Fibroblast of pulmonary artery (primary cell): ENCODE measurements at regions not wholly inside any gene's neighbourhood (a gene's known extent, or its start where the extent isn't known, plus 50 kb on each side); places are given as distances from the start of the nearest gene placed in this dataset.
"Not testable (repeated sequence)": the region's sequence is repeated elsewhere in the genome, so short reads cannot be mapped to it uniquely, and the experiment has no call there.

Source experiments
- DNase-seq: peaks from one replicate; pipeline ENCODE4 v3.0.0-alpha.2; 2010; ENCODE audit warnings: low read depth
- H3K4me3 ChIP-seq: replicated peaks from 2 replicates; pipeline ENCODE4 v1.5.1; 2011; ENCODE audit warnings: low read depth, mild to moderate bottlenecking, control low read depth, low read length, moderate library complexity
- CTCF ChIP-seq: IDR thresholded peaks from 2 replicates; pipeline ENCODE4 v1.5.1; 2011; ENCODE audit warnings: mild to moderate bottlenecking, control low read depth, low read length, inconsistent platforms; ENCODE audit errors: missing control alignments

- H3K4me3 ChIP-seq = no peak overlapping the region
- TF ChIP-seq CTCF = no peak
- no peak for DNase-seq
Measured at GRCh38 chr1:56256153-56257000, 323.0 kb downstream of the PLPP3 start.

- TF ChIP-seq CTCF = no peak
- no peak overlapping the region for H3K4me3 ChIP-seq
- DNase-seq = peak; percentile 97
Measured at GRCh38 chr1:56255516-56256152, 323.7 kb downstream of the PLPP3 start.

- no peak for TF ChIP-seq CTCF
- DNase-seq = no peak
- H3K4me3 ChIP-seq = no peak overlapping the region
Measured at GRCh38 chr1:56254130-56254529, 325.2 kb downstream of the PLPP3 start.

- no peak for TF ChIP-seq CTCF
- no peak for DNase-seq
- H3K4me3 ChIP-seq = no peak overlapping the region
Measured at GRCh38 chr1:56250809-56251208, 328.6 kb downstream of the PLPP3 start.

GRCh38 chr1:56249234-56249633, 330.1 kb downstream of the PLPP3 start:
- DNase-seq = no peak
- H3K4me3 ChIP-seq = no peak overlapping the region
- TF ChIP-seq CTCF = no peak

- H3K4me3 ChIP-seq = no peak overlapping the region
- TF ChIP-seq CTCF = no peak
- no peak for DNase-seq
Measured at GRCh38 chr1:56248138-56248537, 331.2 kb downstream of the PLPP3 start.

- DNase-seq = not testable (repeated sequence)
Measured at GRCh38 chr1:56246726-56247125, 332.6 kb downstream of the PLPP3 start.

More at GRCh38 chr1:56246726-56247125, 332.6 kb downstream of the PLPP3 start:
- not testable (repeated sequence) for H3K4me3 ChIP-seq
